GM19025 (cell line): ENCODE measurements at regions not wholly inside any gene's neighbourhood (a gene's known extent, or its start where the extent isn't known, plus 50 kb on each side); places are given as distances from the start of the nearest gene placed in this dataset.
A peak's percentile ranks its signal among the peaks of the same experiment; 100 is the strongest.

Experiments
- ATAC-seq: cut with Tn5 transposase; IDR thresholded peaks from one replicate; pipeline ENCODE4 v1.9.1; 2021; ENCODE audit warnings: mild to moderate bottlenecking, low read depth, moderate library complexity; ENCODE audit not compliant: unreplicated experiment

GRCh38 chr2:191556463-191556862 is 121.5 kb upstream of the NABP1 start:
- ATAC-seq: no peak

GRCh38 chr2:191557841-191558240 is 120.1 kb upstream of the NABP1 start:
- no peak for ATAC-seq

GRCh38 chr2:191559569-191559968 is 118.4 kb upstream of the NABP1 start:
- no peak for ATAC-seq

- no peak for ATAC-seq
These were observed 117.4 kb upstream of the NABP1 start for GRCh38 chr2:191560411-191560980.

GRCh38 chr2:191565120-191565519 is 112.8 kb upstream of the NABP1 start:
- no peak for ATAC-seq

GRCh38 chr2:191565647-191566198 is 112.2 kb upstream of the NABP1 start:
- no peak for ATAC-seq

GRCh38 chr2:191566344-191566743 is 111.6 kb upstream of the NABP1 start:
- ATAC-seq: peak; percentile 54

- ATAC-seq: no peak
These were observed 110.7 kb upstream of the NABP1 start for GRCh38 chr2:191567206-191567605.

- no peak for ATAC-seq
These were observed 108.9 kb upstream of the NABP1 start for GRCh38 chr2:191569025-191569424.

GRCh38 chr2:191571163-191571769 is 106.7 kb upstream of the NABP1 start:
- ATAC-seq: no peak

- ATAC-seq: no peak
These were observed 105.6 kb upstream of the NABP1 start for GRCh38 chr2:191572319-191572718.

GRCh38 chr2:191573216-191573615 is 104.7 kb upstream of the NABP1 start:
- ATAC-seq: no peak

GRCh38 chr2:191574232-191574631 is 103.7 kb upstream of the NABP1 start:
- ATAC-seq: no peak

GRCh38 chr2:191577605-191578004 is 100.3 kb upstream of the NABP1 start:
- no peak for ATAC-seq

- no peak for ATAC-seq
These were observed 99.9 kb upstream of the NABP1 start for GRCh38 chr2:191578031-191578430.

- ATAC-seq: no peak
These were observed 97.4 kb upstream of the NABP1 start for GRCh38 chr2:191580581-191580980.

- no peak for ATAC-seq
These were observed 96.9 kb upstream of the NABP1 start for GRCh38 chr2:191581003-191581402.

- ATAC-seq: no peak
These were observed 95.6 kb upstream of the NABP1 start for GRCh38 chr2:191582355-191582754.

- ATAC-seq: no peak
These were observed 86.9 kb upstream of the NABP1 start for GRCh38 chr2:191591025-191591424.

GRCh38 chr2:191593622-191594385 is 84.1 kb upstream of the NABP1 start:
- no peak for ATAC-seq

GRCh38 chr2:191597186-191597751 is 80.7 kb upstream of the NABP1 start:
- no peak for ATAC-seq
